ENCODE measurements at regions not wholly inside any gene's neighbourhood (a gene's known extent, or its start where the extent isn't known, plus 50 kb on each side); places are given as distances from the start of the nearest gene placed in this dataset.

- no peak for DNase-seq
Measured at GRCh38 chr12:14153803-14154202, 172.4 kb upstream of the GRIN2B start.

GRCh38 chr12:14156606-14157005 is 175.2 kb upstream of the GRIN2B start:
- no peak for DNase-seq

GRCh38 chr12:14157088-14157747 is 175.8 kb upstream of the GRIN2B start:
- no peak for DNase-seq

- no peak for DNase-seq
Measured at GRCh38 chr12:14164266-14164665, 182.9 kb upstream of the GRIN2B start.

- peak; percentile 9 for DNase-seq
Measured at GRCh38 chr12:14167005-14167628, 185.7 kb upstream of the GRIN2B start.

- DNase-seq: no peak
Measured at GRCh38 chr12:14169281-14169680, 187.9 kb upstream of the GRIN2B start.

GRCh38 chr12:14171106-14171505 is 189.7 kb upstream of the GRIN2B start:
- no peak for DNase-seq

GRCh38 chr12:14175206-14175605 is 190.3 kb upstream of the ATF7IP start:
- DNase-seq: no peak

GRCh38 chr12:14185427-14186192 is 179.9 kb upstream of the ATF7IP start:
- DNase-seq: peak; percentile 24

- no peak for DNase-seq
Measured at GRCh38 chr12:14186193-14186502, 179.3 kb upstream of the ATF7IP start.

GRCh38 chr12:14187002-14187401 is 178.5 kb upstream of the ATF7IP start:
- no peak for DNase-seq

GRCh38 chr12:14187966-14188365 is 177.5 kb upstream of the ATF7IP start:
- no peak for DNase-seq

- no peak for DNase-seq
Measured at GRCh38 chr12:14188744-14189143, 176.7 kb upstream of the ATF7IP start.

GRCh38 chr12:14190694-14191093 is 174.8 kb upstream of the ATF7IP start:
- no peak for DNase-seq

- DNase-seq: no peak
Measured at GRCh38 chr12:14191612-14192011, 173.9 kb upstream of the ATF7IP start.

GRCh38 chr12:14193639-14194038 is 171.8 kb upstream of the ATF7IP start:
- no peak for DNase-seq

- no peak for DNase-seq
Measured at GRCh38 chr12:14194572-14194971, 170.9 kb upstream of the ATF7IP start.

- DNase-seq: no peak
Measured at GRCh38 chr12:14199455-14200198, 165.9 kb upstream of the ATF7IP start.

GRCh38 chr12:14200598-14200997 is 164.9 kb upstream of the ATF7IP start:
- no peak for DNase-seq

- DNase-seq: no peak
Measured at GRCh38 chr12:14201291-14201690, 164.2 kb upstream of the ATF7IP start.

GRCh38 chr12:14207905-14208551 is 157.5 kb upstream of the ATF7IP start:
- DNase-seq: peak; percentile 30

GRCh38 chr12:14211947-14212387 is 153.5 kb upstream of the ATF7IP start:
- DNase-seq: no peak

GRCh38 chr12:14213542-14213941 is 151.9 kb upstream of the ATF7IP start:
- DNase-seq: no peak
